ENCODE measurements at regions not wholly inside any gene's neighbourhood (a gene's known extent, or its start where the extent isn't known, plus 50 kb on each side); places are given as distances from the start of the nearest gene placed in this dataset.
A peak's percentile ranks its signal among the peaks of the same experiment; 100 is the strongest.

- no peaks in the 10 kb centered on the region for H3K79me2 ChIP-seq (ENCODE audit: control insufficient read depth, insufficient read depth, low read length)
- H3K36me3 ChIP-seq (ENCODE audit: control insufficient read depth, insufficient read depth, low read length): no peaks in the 10 kb centered on the region
- H3K4me1 ChIP-seq (ENCODE audit: control insufficient read depth, extremely low read depth, insufficient read depth, low read length): no peaks in the 10 kb centered on the region
- no peak overlapping the region for H3K27ac ChIP-seq (ENCODE audit: insufficient read depth, low read length)
- H3K4me3 ChIP-seq (replicated peaks in 1 of 4; ENCODE audit: control extremely low read depth in 1 of 4, insufficient read depth in 1 of 4, low read depth in 3 of 4, low read length in 4 of 4): no peak overlapping the region
- H3K4me2 ChIP-seq (ENCODE audit: extremely low read depth, insufficient read depth, low read length): no peak overlapping the region
- peak in 1 of 2 donors; percentile 7 for DNase-seq (ENCODE audit: low read depth in 2 of 2)
- no peaks in the 10 kb centered on the region for H3K9me3 ChIP-seq (ENCODE audit: control insufficient read depth, insufficient read depth, low read depth, low read length)
- no peak for TF ChIP-seq CTCF (conservative IDR thresholded peaks at IDR 0.05 in 1 of 2, IDR thresholded peaks at IDR 0.05 in 1 of 2; ENCODE audit: low read depth in 1 of 2, low read length in 2 of 2)
- TF ChIP-seq EZH2 (IDR thresholded peaks at IDR 0.05; ENCODE audit: low read length, missing control alignments): no peak
- H2AFZ ChIP-seq (ENCODE audit: low read length): no peak overlapping the region
- H3K27me3 ChIP-seq (ENCODE audit: control insufficient read depth, insufficient read depth, low read length): no peaks in the 10 kb centered on the region
- no peaks in the 10 kb centered on the region for H4K20me1 ChIP-seq (ENCODE audit: control insufficient read depth, extremely low read depth, insufficient read depth, low read length)
- no peak overlapping the region for H3K9ac ChIP-seq (ENCODE audit: insufficient read depth, low read length)
Observed at GRCh38 chr1:214146523-214146922, 134.4 kb upstream of the SMYD2 start.

- H3K27ac ChIP-seq (ENCODE audit: insufficient read depth, low read length): no peak overlapping the region
- H3K9me3 ChIP-seq (ENCODE audit: control insufficient read depth, insufficient read depth, low read depth, low read length): no peaks in the 10 kb centered on the region
- H3K4me1 ChIP-seq (ENCODE audit: control insufficient read depth, extremely low read depth, insufficient read depth, low read length): no peaks in the 10 kb centered on the region
- no peak overlapping the region for H3K4me2 ChIP-seq (ENCODE audit: extremely low read depth, insufficient read depth, low read length)
- TF ChIP-seq EZH2 (IDR thresholded peaks at IDR 0.05; ENCODE audit: low read length, missing control alignments): no peak
- TF ChIP-seq CTCF (conservative IDR thresholded peaks at IDR 0.05 in 1 of 2, IDR thresholded peaks at IDR 0.05 in 1 of 2; ENCODE audit: low read depth in 1 of 2, low read length in 2 of 2): no peak
- H4K20me1 ChIP-seq (ENCODE audit: control insufficient read depth, extremely low read depth, insufficient read depth, low read length): no peaks in the 10 kb centered on the region
- no peak for DNase-seq (ENCODE audit: low read depth in 2 of 2)
- H3K9ac ChIP-seq (ENCODE audit: insufficient read depth, low read length): no peak overlapping the region
- no peaks in the 10 kb centered on the region for H3K27me3 ChIP-seq (ENCODE audit: control insufficient read depth, insufficient read depth, low read length)
- no peaks in the 10 kb centered on the region for H3K79me2 ChIP-seq (ENCODE audit: control insufficient read depth, insufficient read depth, low read length)
- H3K4me3 ChIP-seq (replicated peaks in 1 of 4; ENCODE audit: control extremely low read depth in 1 of 4, insufficient read depth in 1 of 4, low read depth in 3 of 4, low read length in 4 of 4): no peak overlapping the region
- no peak overlapping the region for H2AFZ ChIP-seq (ENCODE audit: low read length)
- no peaks in the 10 kb centered on the region for H3K36me3 ChIP-seq (ENCODE audit: control insufficient read depth, insufficient read depth, low read length)
Observed at GRCh38 chr1:214154596-214155292, 126.2 kb upstream of the SMYD2 start.

GRCh38 chr1:214155987-214156625 is 124.9 kb upstream of the SMYD2 start:
- no peak for DNase-seq (ENCODE audit: low read depth in 2 of 2)
- Histone ChIP-seq H3K27me3 (ENCODE audit: control insufficient read depth, insufficient read depth, low read length) (no peaks in the 10 kb centered on the region), H4K20me1 (ENCODE audit: control insufficient read depth, extremely low read depth, insufficient read depth, low read length) (no peaks in the 10 kb centered on the region), H3K9me3 (ENCODE audit: control insufficient read depth, insufficient read depth, low read depth, low read length) (no peaks in the 10 kb centered on the region), H3K79me2 (ENCODE audit: control insufficient read depth, insufficient read depth, low read length) (no peaks in the 10 kb centered on the region), H3K4me1 (ENCODE audit: control insufficient read depth, extremely low read depth, insufficient read depth, low read length) (no peaks in the 10 kb centered on the region), H3K27ac (ENCODE audit: insufficient read depth, low read length) (no peak overlapping the region), H3K4me2 (ENCODE audit: extremely low read depth, insufficient read depth, low read length) (no peak overlapping the region), H3K9ac (ENCODE audit: insufficient read depth, low read length) (no peak overlapping the region), H3K36me3 (ENCODE audit: control insufficient read depth, insufficient read depth, low read length) (no peaks in the 10 kb centered on the region), H2AFZ (ENCODE audit: low read length) (no peak overlapping the region), H3K4me3 (replicated peaks in 1 of 4; ENCODE audit: control extremely low read depth in 1 of 4, insufficient read depth in 1 of 4, low read depth in 3 of 4, low read length in 4 of 4) (no peak overlapping the region)
- TF ChIP-seq CTCF (conservative IDR thresholded peaks at IDR 0.05 in 1 of 2, IDR thresholded peaks at IDR 0.05 in 1 of 2; ENCODE audit: low read depth in 1 of 2, low read length in 2 of 2) (no peak), EZH2 (IDR thresholded peaks at IDR 0.05; ENCODE audit: low read length, missing control alignments) (no peak)
